AG04449 (cell line): ENCODE measurements at regions not wholly inside any gene's neighbourhood (a gene's known extent, or its start where the extent isn't known, plus 50 kb on each side); places are given as distances from the start of the nearest gene placed in this dataset.

Experiments
- CTCF ChIA-PET: fragments of 350-600 bp; formaldehyde crosslinking; extraction: SDS; loops from one replicate; lab custom pipeline; 2021; ENCODE audit warnings: antibody characterized with exemption; lab: Yijun Ruan, JAX
- POLR2A ChIA-PET: fragments of 400-600, 350-600 bp; formaldehyde crosslinking; extraction: SDS; loops from one replicate; lab custom pipeline; 2020; ENCODE audit warnings: antibody characterized with exemption, inconsistent platforms; lab: Yijun Ruan, JAX
- DNase-seq: peaks from one replicate; pipeline ENCODE4 v3.0.0-alpha.2; 2010; ENCODE audit warnings: low read depth, low spot score
- H3K4me3 ChIP-seq: 2 replicates; pipeline ENCODE4 v1.5.1; 2011; ENCODE audit warnings: low read depth, mild to moderate bottlenecking, control low read depth, low read length
- TF ChIP-seq, protein P1 (sequence below): IDR thresholded peaks from one replicate; pipeline ENCODE4 v1.5.1; 2011; ENCODE audit warnings: mild to moderate bottlenecking, moderate library complexity, low read length, control low read depth, inconsistent platforms; ENCODE audit not compliant: insufficient read depth; ENCODE audit errors: missing control alignments

DNA sequence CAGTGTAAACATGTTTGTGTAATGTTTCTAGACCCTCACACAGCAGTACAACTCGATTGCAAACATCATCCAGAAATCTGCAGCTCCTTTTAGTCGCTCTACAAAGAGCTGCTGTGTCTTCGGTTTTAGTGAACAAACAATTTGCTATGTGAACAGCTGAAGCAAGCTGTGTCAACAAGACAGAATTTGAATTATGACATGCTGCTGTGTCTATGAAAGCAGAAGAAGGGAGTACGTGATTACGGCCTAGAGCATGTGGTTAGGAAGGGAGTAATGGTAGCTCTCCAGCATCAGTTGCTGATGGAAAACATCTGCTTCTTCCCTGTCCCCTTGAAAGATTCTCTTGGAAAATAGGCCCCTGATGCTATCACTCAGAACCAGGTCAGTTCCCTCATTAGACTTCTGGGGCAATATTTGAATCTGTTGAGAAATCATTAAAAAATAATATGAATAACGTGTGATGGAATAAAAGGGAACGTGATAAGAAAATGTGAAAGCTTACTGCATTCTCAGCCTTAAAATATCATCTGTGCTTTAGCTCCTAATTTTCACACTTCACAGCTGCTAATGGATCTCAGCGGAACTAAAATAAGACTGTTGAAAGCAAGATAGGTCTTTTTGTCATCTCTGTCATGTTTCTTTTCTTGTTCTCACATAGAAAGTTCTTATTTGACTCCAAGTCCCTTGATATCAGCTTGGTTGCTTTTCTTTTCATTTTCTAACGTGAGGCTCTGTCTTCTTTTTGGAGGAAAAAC, 891.5 kb downstream of the ROBO2 start:
- H3K4me3 ChIP-seq = no peak overlapping the region
- POLR2A ChIA-PET = no interaction called here
- CTCF ChIA-PET = no interaction called here
- no peak for DNase-seq
- TF ChIP-seq, protein P1, sequence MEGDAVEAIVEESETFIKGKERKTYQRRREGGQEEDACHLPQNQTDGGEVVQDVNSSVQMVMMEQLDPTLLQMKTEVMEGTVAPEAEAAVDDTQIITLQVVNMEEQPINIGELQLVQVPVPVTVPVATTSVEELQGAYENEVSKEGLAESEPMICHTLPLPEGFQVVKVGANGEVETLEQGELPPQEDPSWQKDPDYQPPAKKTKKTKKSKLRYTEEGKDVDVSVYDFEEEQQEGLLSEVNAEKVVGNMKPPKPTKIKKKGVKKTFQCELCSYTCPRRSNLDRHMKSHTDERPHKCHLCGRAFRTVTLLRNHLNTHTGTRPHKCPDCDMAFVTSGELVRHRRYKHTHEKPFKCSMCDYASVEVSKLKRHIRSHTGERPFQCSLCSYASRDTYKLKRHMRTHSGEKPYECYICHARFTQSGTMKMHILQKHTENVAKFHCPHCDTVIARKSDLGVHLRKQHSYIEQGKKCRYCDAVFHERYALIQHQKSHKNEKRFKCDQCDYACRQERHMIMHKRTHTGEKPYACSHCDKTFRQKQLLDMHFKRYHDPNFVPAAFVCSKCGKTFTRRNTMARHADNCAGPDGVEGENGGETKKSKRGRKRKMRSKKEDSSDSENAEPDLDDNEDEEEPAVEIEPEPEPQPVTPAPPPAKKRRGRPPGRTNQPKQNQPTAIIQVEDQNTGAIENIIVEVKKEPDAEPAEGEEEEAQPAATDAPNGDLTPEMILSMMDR = no peak

DNA sequence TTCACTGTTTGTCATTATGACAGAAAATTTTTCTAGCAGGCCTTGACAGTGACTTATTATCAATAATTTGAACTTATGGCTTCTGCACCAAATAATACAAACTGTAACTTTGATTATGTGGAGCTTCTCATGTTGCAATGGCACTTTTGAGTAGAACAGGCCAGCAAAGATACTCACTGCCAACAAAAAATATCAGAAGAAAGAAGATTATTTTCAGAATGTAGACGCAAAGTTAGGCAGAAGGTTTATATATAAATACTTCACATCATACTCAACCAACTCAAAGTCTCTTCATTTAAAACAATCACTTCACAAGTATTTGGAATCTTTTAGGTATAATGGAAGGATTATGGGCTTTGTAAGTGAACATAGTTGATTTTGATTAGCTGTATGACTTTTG, 893.0 kb downstream of the ROBO2 start:
- POLR2A ChIA-PET = no interaction called here
- TF ChIP-seq, protein P1 = no peak
- no peak for DNase-seq
- H3K4me3 ChIP-seq = no peak overlapping the region
- CTCF ChIA-PET = no interaction called here

DNA sequence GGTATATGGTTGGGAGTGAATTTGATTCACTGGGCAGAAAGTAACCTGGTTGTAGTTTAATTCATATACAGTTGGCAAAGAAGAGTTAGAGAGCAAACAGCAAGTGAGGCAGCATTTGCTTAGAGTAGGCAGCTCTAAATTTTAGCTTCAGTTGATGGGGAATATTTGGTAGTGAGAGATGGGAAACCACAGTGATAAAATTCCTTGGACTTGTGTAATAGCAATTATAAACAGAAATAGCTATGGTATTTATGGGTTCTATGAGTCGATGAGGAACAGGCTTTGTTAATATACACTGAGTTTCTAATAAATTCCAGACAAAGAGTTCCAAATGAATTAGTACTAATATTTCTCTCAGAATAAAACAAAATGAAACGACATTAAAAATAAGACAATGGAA, 894.0 kb downstream of the ROBO2 start:
- CTCF ChIA-PET = no interaction called here

DNA sequence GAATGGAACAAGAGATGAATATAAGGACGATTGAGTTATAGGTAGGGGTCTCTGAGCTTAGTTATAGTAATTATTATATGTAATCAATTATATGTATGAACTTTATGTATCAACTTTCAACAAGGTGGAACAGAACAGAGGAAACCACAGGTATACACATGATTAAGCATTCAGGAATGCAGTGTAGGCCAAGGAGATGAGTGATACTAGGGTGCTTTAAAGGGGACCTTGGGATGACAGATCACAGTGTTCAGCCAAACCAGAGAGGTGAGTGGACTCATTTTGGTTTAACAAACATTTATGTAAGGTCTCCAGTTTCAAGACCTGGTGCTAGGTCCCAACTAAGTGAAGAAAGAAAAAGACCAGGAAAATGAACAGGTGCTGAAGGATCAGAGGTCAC, 895.5 kb downstream of the ROBO2 start:
- DNase-seq = no peak
- CTCF ChIA-PET = no interaction called here
- no peak overlapping the region for H3K4me3 ChIP-seq
- TF ChIP-seq, protein P1 = no peak
- POLR2A ChIA-PET = no interaction called here

More for the DNA sequence above, 894.0 kb downstream of the ROBO2 start:
- no peak for DNase-seq
- POLR2A ChIA-PET = no interaction called here
- TF ChIP-seq, protein P1 = no peak
- no peak overlapping the region for H3K4me3 ChIP-seq

DNA sequence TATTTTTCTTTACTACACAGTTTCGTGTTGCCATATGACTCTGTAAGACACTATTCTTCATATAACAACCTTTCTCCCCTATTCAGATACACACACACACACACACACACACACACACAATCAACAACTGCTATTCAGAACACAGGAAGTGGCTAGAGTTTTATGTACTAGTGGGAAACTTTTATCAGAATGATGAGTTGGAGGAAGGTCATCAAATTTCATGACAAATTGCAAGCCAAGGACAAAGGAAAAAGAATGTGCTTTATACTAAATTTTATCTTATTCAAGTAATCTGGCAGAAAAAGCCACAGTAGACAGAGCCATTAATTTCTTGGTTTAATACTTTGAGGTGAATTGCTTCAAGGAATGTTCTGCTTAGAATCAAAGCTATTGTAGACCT, 899.8 kb downstream of the ROBO2 start:
- ChIA-PET CTCF (no interaction called here), POLR2A (no interaction called here)
- DNase-seq = no peak
- H3K4me3 ChIP-seq = no peak overlapping the region
- TF ChIP-seq, protein P1 = no peak

DNA sequence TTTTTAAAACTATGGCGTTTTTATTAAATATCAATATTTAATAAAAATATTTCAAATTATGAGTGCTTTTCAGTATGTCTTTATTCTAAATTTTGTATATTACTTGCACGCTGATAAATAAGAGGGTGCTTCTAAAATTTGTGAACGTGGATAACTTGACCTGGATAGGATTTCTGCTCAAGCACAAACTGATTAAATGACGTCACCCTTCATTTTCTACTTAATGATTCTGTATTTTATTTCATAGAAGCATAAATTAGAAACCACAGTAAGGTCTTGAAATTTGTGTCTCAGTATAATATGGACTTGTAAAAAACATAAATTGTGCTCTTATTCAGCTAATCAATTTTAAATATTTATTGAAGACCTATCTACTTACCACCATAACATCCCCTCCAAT, 903.7 kb downstream of the ROBO2 start:
- TF ChIP-seq, protein P1 = no peak
- H3K4me3 ChIP-seq = no peak overlapping the region
- DNase-seq = no peak
- CTCF ChIA-PET = no interaction called here
- POLR2A ChIA-PET = no interaction called here
